ENCODE measurements at regions not wholly inside any gene's neighbourhood (a gene's known extent, or its start where the extent isn't known, plus 50 kb on each side); places are given as distances from the start of the nearest gene placed in this dataset.

DNA sequence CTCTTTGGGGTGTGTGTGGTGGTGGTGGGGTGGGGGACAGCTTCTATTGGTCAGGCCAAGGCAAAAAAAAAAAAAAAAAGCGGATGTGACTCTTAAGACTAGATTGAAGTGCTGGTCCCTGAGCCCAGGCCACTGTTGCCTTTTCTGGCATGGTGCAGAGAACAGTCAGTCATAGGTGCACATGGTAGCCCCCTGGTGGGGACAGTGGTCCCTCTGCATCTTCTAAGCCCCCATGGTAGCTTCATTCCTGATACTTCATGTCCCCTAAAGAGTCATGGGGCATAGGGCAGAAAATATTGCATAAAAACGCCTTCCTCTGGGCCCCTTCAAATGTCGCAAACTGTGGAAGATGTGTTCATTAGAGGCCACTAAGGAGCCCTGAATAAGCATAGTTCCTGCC, 371.8 kb downstream of the NPHP4 start:
- DNase-seq (ENCODE audit: extremely low read depth, low read depth): no peak
- TF ChIP-seq, protein P1, sequence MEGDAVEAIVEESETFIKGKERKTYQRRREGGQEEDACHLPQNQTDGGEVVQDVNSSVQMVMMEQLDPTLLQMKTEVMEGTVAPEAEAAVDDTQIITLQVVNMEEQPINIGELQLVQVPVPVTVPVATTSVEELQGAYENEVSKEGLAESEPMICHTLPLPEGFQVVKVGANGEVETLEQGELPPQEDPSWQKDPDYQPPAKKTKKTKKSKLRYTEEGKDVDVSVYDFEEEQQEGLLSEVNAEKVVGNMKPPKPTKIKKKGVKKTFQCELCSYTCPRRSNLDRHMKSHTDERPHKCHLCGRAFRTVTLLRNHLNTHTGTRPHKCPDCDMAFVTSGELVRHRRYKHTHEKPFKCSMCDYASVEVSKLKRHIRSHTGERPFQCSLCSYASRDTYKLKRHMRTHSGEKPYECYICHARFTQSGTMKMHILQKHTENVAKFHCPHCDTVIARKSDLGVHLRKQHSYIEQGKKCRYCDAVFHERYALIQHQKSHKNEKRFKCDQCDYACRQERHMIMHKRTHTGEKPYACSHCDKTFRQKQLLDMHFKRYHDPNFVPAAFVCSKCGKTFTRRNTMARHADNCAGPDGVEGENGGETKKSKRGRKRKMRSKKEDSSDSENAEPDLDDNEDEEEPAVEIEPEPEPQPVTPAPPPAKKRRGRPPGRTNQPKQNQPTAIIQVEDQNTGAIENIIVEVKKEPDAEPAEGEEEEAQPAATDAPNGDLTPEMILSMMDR (IDR thresholded peaks at IDR 0.05; ENCODE audit: low read depth, low read length): no peak

DNA sequence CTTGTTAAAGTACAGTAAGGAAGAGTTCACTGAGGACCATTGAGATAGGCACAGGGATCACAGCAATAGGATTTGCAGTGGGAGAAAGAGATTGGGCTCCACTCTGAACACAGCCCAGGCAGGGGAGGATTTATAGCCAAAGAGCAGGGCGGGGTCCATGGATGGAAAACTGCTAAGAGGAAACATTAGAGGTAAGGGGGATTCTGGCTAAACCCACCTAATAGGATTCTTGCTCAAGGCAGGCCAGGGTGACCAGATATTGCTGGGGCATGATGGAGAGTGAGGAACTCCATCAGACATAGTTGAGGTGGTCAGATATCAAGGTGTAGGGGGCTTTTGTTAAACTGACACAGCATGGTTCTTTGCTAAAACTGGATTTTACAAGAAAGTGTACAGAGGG, 372.8 kb downstream of the NPHP4 start:
- DNase-seq (ENCODE audit: extremely low read depth, low read depth): no peak
- TF ChIP-seq, protein P1 (IDR thresholded peaks at IDR 0.05; ENCODE audit: low read depth, low read length): no peak

DNA sequence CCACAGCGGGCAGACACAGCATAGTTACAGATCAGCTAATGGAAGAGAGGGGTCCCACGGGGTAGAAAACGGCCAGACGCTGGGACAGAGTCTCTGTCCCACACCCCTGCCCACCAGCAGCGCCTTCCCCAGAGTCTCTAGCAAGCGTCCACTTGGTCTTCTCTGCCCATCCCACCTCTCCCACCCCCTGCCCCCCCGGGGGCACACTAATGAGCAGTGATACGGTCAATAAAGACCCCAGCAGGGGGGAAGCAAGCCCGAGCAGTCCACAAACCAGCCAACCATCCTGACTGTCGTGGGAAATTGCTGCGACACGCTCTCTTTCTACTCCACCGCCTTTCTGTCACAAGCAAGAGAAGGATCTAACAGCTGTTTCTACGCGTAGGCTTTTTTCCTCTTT, 374.7 kb downstream of the NPHP4 start:
- DNase-seq (ENCODE audit: extremely low read depth, low read depth): no peak
- TF ChIP-seq, protein P1 (IDR thresholded peaks at IDR 0.05; ENCODE audit: low read depth, low read length): no peak

DNA sequence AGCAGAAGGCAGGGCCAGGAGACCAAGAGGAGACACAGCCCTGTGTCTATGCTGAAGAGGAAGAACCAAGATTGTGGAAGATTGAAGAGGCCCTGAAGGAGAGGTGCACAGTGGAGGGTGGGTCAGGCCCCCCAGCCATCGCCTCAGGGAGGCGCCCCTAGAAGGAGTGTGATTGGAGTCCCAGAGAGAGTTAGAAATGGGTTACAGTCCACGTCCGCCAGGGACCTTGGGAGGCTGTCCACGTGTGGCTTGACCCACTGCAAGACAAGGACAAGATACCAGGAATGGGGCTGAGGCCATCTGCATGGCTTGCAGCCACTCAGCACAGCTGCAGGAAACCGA, 375.1 kb downstream of the NPHP4 start:
- TF ChIP-seq, protein P1 (IDR thresholded peaks at IDR 0.05; ENCODE audit: low read depth, low read length): no peak
- DNase-seq (ENCODE audit: extremely low read depth, low read depth): no peak

DNA sequence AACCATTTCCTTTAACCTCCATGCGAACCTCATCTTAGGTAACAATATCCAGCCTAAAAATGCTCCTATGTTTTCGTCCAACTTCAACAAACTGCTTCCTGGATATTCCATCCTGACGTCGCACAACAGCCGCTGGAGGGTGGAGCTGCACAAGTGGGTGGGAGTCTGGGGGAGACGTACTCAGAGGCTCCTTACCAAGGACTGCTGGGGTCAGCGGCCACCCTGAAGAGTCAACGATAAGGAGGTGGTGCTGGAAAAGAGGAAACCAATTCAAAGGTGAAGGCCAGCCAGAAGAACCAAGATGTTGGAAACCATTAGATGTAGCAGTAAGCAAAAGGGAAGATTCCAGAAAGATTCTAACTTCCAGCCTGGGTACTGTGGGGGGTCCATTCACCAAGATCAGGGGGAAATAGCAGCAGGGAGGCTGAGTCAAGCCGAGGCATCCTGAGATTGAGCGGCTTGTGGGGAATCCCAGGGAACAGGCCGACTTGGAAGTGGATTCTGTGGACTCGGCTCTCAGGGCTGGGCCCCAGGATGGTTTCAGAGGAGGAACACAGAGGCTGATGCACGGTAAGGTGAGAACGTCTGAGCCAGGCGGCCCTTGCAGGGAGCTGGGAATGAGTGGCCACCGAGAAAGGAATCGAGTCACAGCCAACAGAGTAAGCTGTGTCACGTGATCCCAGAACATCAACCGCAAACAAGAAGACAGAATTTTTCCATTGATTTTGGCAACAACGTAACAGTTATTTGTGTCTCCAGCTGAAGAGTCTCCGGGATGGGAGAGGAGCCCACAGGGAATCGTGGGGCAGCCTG, 375.7 kb downstream of the NPHP4 start:
- DNase-seq (ENCODE audit: extremely low read depth, low read depth): no peak
- TF ChIP-seq, protein P1 (IDR thresholded peaks at IDR 0.05; ENCODE audit: low read depth, low read length): no peak

DNA sequence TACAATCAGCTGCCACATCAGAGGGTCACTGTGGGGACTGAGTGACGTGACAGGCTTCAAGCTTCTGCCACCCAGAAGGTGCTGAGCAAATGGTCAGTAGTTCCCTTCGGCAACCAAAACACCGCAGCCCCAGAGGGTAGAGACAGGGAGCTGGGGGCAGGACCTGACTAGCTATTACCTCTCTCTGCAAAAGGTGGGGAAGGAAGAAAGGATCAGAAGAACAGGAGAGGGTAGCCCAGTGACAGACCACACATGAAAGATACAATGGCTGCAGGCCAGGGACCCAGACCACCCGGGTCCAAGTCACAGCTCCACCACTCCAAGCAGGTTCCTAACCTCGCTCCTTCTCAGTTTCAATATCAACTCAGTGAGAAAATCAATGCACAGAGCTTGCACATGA, 377.1 kb downstream of the NPHP4 start:
- DNase-seq (ENCODE audit: extremely low read depth, low read depth): no peak
- TF ChIP-seq, protein P1 (IDR thresholded peaks at IDR 0.05; ENCODE audit: low read depth, low read length): no peak

DNA sequence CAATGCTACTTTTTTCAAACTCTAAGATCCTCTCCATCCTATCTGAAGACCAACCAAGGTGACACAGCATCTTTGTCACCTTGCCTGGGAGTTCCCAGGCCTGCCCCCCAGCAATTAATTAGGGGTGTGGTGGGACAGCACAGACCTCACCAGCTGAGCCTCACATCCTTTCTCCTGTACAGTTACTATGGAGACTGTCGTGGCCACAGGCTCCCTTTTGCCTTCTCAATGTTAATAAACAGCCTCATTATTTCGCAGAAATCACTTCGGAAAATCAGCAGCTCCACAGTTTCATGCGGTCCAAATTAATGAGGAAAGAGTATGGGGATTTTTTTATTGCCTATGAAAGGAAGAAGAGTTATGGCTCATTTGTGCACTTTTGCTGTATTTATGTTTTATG, 378.3 kb downstream of the NPHP4 start:
- no peak for DNase-seq (ENCODE audit: extremely low read depth, low read depth)

More for the DNA sequence above, 378.3 kb downstream of the NPHP4 start:
- TF ChIP-seq, protein P1 (IDR thresholded peaks at IDR 0.05; ENCODE audit: low read depth, low read length): no peak

Measured in AG09319 (cell line).